B cell (primary cell): ENCODE measurements at regions not wholly inside any gene's neighbourhood (a gene's known extent, or its start where the extent isn't known, plus 50 kb on each side); places are given as distances from the start of the nearest gene placed in this dataset.

Source experiments
- EZH2 ChIP-seq: IDR thresholded peaks from 2 replicates; pipeline ENCODE4 v1.6.1; 2012; ENCODE audit warnings: borderline replicate concordance, low read depth, mild to moderate bottlenecking, moderate library complexity, low read length; ENCODE audit not compliant: insufficient read depth, poor library complexity, severe bottlenecking
- TF ChIP-seq, protein P1 (sequence below): fragments of 200-600 bp; IDR thresholded peaks from one replicate; pipeline ENCODE4 v1.8.0; 2022; ENCODE audit warnings: antibody characterized with exemption, mild to moderate bottlenecking

DNA sequence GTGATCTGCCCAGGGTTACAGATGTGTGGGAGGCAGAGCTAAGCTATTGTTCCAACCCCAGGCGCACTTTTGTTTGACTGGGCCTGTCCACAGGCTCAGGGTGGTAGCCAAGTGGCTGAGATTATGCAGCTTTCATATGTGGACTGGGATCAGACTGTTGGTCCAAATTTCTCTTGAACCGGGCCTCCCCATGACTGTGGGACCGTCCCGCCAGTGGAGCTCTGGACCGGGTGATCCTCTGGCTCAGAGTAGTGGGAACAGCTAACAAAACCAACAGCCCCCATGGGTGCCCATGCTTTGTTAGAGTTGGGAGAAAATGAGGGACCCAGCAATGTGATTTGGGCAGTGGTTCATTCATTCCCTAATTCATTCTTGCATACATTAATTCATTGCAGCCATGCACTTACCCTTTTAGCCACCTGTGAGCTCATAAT, 86.8 kb upstream of the HS6ST1 start:
- TF ChIP-seq, protein P1, sequence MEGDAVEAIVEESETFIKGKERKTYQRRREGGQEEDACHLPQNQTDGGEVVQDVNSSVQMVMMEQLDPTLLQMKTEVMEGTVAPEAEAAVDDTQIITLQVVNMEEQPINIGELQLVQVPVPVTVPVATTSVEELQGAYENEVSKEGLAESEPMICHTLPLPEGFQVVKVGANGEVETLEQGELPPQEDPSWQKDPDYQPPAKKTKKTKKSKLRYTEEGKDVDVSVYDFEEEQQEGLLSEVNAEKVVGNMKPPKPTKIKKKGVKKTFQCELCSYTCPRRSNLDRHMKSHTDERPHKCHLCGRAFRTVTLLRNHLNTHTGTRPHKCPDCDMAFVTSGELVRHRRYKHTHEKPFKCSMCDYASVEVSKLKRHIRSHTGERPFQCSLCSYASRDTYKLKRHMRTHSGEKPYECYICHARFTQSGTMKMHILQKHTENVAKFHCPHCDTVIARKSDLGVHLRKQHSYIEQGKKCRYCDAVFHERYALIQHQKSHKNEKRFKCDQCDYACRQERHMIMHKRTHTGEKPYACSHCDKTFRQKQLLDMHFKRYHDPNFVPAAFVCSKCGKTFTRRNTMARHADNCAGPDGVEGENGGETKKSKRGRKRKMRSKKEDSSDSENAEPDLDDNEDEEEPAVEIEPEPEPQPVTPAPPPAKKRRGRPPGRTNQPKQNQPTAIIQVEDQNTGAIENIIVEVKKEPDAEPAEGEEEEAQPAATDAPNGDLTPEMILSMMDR: no peak
- no peak for TF ChIP-seq EZH2
